ENCODE measurements at regions not wholly inside any gene's neighbourhood (a gene's known extent, or its start where the extent isn't known, plus 50 kb on each side); places are given as distances from the start of the nearest gene placed in this dataset.
A peak's percentile ranks its signal among the peaks of the same experiment; 100 is the strongest.
"Not testable (repeated sequence)": the region's sequence is repeated elsewhere in the genome, so short reads cannot be mapped to it uniquely, and the experiment has no call there.

GRCh38 chr4:11824566-11824965 lies 395.9 kb upstream of the HS3ST1 start:
- Mint-ChIP-seq H3K27ac (ENCODE audit: unreplicated experiment) (no peak overlapping the region), H3K36me3 (ENCODE audit: low read depth) (no peaks in the 10 kb centered on the region), H3K27me3 (ENCODE audit: low read depth) (no peaks in the 10 kb centered on the region), H3K9me3 (peaks cover 3% of the 10 kb centered on the region), H3K4me1 (peaks cover 17% of the 10 kb centered on the region), H3K4me3 (no peak overlapping the region)
- no peak for TF ChIP-seq CTCF (conservative IDR thresholded peaks at IDR 0.05)
- DNase-seq (ENCODE audit: low read depth, low spot score): no peak

GRCh38 chr4:11821772-11822430 lies 393.2 kb upstream of the HS3ST1 start:
- Mint-ChIP-seq H3K4me1 (peaks cover 17% of the 10 kb centered on the region), H3K27me3 (ENCODE audit: low read depth) (no peaks in the 10 kb centered on the region), H3K27ac (ENCODE audit: unreplicated experiment) (peak overlapping the region; percentile 70), H3K36me3 (ENCODE audit: low read depth) (no peaks in the 10 kb centered on the region), H3K4me3 (no peak overlapping the region), H3K9me3 (peaks cover 6% of the 10 kb centered on the region)
- TF ChIP-seq CTCF (conservative IDR thresholded peaks at IDR 0.05): no peak
- DNase-seq (ENCODE audit: low read depth, low spot score): no peak

- no peak for TF ChIP-seq CTCF (conservative IDR thresholded peaks at IDR 0.05)
- peaks cover 4% of the 10 kb centered on the region for H3K9me3 Mint-ChIP-seq
- H3K36me3 Mint-ChIP-seq (ENCODE audit: low read depth): no peaks in the 10 kb centered on the region
- H3K27ac Mint-ChIP-seq (ENCODE audit: unreplicated experiment): no peak overlapping the region
- no peaks in the 10 kb centered on the region for H3K27me3 Mint-ChIP-seq (ENCODE audit: low read depth)
- H3K4me3 Mint-ChIP-seq: no peak overlapping the region
- no peak for DNase-seq (ENCODE audit: low read depth, low spot score)
- peaks cover 18% of the 10 kb centered on the region for H3K4me1 Mint-ChIP-seq
Observed at GRCh38 chr4:11817088-11817487, 388.4 kb upstream of the HS3ST1 start.

- TF ChIP-seq CTCF (conservative IDR thresholded peaks at IDR 0.05): no peak
- H3K4me1 Mint-ChIP-seq: peaks cover 5% of the 10 kb centered on the region
- H3K9me3 Mint-ChIP-seq: peaks cover 4% of the 10 kb centered on the region
- H3K27me3 Mint-ChIP-seq (ENCODE audit: low read depth): no peaks in the 10 kb centered on the region
- no peak overlapping the region for H3K4me3 Mint-ChIP-seq
- H3K27ac Mint-ChIP-seq (ENCODE audit: unreplicated experiment): no peak overlapping the region
- DNase-seq (ENCODE audit: low read depth, low spot score): no peak
- no peaks in the 10 kb centered on the region for H3K36me3 Mint-ChIP-seq (ENCODE audit: low read depth)
Observed at GRCh38 chr4:11814758-11815157, 386.1 kb upstream of the HS3ST1 start.

GRCh38 chr4:11813951-11814446 lies 385.3 kb upstream of the HS3ST1 start:
- Mint-ChIP-seq H3K36me3 (ENCODE audit: low read depth) (no peaks in the 10 kb centered on the region), H3K27me3 (ENCODE audit: low read depth) (no peaks in the 10 kb centered on the region), H3K4me1 (peaks cover 5% of the 10 kb centered on the region), H3K9me3 (peaks cover 3% of the 10 kb centered on the region), H3K27ac (ENCODE audit: unreplicated experiment) (no peak overlapping the region), H3K4me3 (no peak overlapping the region)
- DNase-seq (ENCODE audit: low read depth, low spot score): no peak
- no peak for TF ChIP-seq CTCF (conservative IDR thresholded peaks at IDR 0.05)

- not testable (repeated sequence) for H3K9me3 Mint-ChIP-seq; H3K4me1 Mint-ChIP-seq; H3K4me3 Mint-ChIP-seq; H3K27me3 Mint-ChIP-seq (ENCODE audit: low read depth); H3K36me3 Mint-ChIP-seq (ENCODE audit: low read depth); DNase-seq (ENCODE audit: low read depth, low spot score); H3K27ac Mint-ChIP-seq (ENCODE audit: unreplicated experiment)
Observed at GRCh38 chr4:11811521-11811920, 382.8 kb upstream of the HS3ST1 start.

Data from neural crest cell (in vitro differentiated cells).